Retinal pigment epithelial cell (primary cell): ENCODE measurements at regions not wholly inside any gene's neighbourhood (a gene's known extent, or its start where the extent isn't known, plus 50 kb on each side); places are given as distances from the start of the nearest gene placed in this dataset.
"Not testable (repeated sequence)": the region's sequence is repeated elsewhere in the genome, so short reads cannot be mapped to it uniquely, and the experiment has no call there.

Experiments
- DNase-seq: peaks from one replicate; pipeline ENCODE4 v3.0.0-alpha.2; 2010; ENCODE audit warnings: low read depth
- H3K4me3 ChIP-seq: 2 replicates; pipeline ENCODE4 v1.5.1; 2011; ENCODE audit warnings: mild to moderate bottlenecking, low read length, control low read depth, moderate library complexity
- CTCF ChIP-seq: conservative IDR thresholded peaks from 2 replicates; pipeline ENCODE4 v1.5.1; 2011; ENCODE audit warnings: low read depth, low read length, control low read depth, inconsistent platforms

- no peak for TF ChIP-seq CTCF
- no peak overlapping the region for H3K4me3 ChIP-seq
- no peak for DNase-seq
Measured at GRCh38 chr9:90156318-90156717, 486.3 kb downstream of the DIRAS2 start.

GRCh38 chr9:90162326-90162725 lies 480.3 kb downstream of the DIRAS2 start:
- no peak for DNase-seq
- no peak for TF ChIP-seq CTCF
- H3K4me3 ChIP-seq: no peak overlapping the region

GRCh38 chr9:90162819-90163218 lies 479.8 kb downstream of the DIRAS2 start:
- no peak for DNase-seq
- TF ChIP-seq CTCF: no peak
- H3K4me3 ChIP-seq: no peak overlapping the region

GRCh38 chr9:90165281-90165680 lies 477.3 kb downstream of the DIRAS2 start:
- no peak overlapping the region for H3K4me3 ChIP-seq
- no peak for DNase-seq
- TF ChIP-seq CTCF: no peak

GRCh38 chr9:90166374-90166773 lies 476.2 kb downstream of the DIRAS2 start:
- not testable (repeated sequence) for H3K4me3 ChIP-seq, DNase-seq

GRCh38 chr9:90167914-90168313 lies 474.7 kb downstream of the DIRAS2 start:
- no peak for TF ChIP-seq CTCF
- no peak overlapping the region for H3K4me3 ChIP-seq
- DNase-seq: no peak

GRCh38 chr9:90169490-90169889 lies 473.1 kb downstream of the DIRAS2 start:
- TF ChIP-seq CTCF: no peak
- DNase-seq: no peak

GRCh38 chr9:90173935-90174334 lies 468.7 kb downstream of the DIRAS2 start:
- not testable (repeated sequence) for DNase-seq, H3K4me3 ChIP-seq

More at GRCh38 chr9:90169490-90169889, 473.1 kb downstream of the DIRAS2 start:
- no peak overlapping the region for H3K4me3 ChIP-seq

GRCh38 chr9:90174346-90174745 lies 468.3 kb downstream of the DIRAS2 start:
- not testable (repeated sequence) for H3K4me3 ChIP-seq

More at GRCh38 chr9:90174346-90174745, 468.3 kb downstream of the DIRAS2 start:
- DNase-seq: not testable (repeated sequence)
